UCSD-AML1 (cell line): ENCODE measurements at regions not wholly inside any gene's neighbourhood (a gene's known extent, or its start where the extent isn't known, plus 50 kb on each side); places are given as distances from the start of the nearest gene placed in this dataset.
A peak's percentile ranks its signal among the peaks of the same experiment; 100 is the strongest.

Source experiments
- DNase-seq: peaks from one replicate; lab custom pipeline; 2025; ENCODE audit not compliant: unreplicated experiment; lab: John Stamatoyannopoulos, UW

- no peak for DNase-seq
Measured at GRCh38 chr18:46343456-46343855, 239.3 kb downstream of the HAUS1 start.

- peak; percentile 84 for DNase-seq
Measured at GRCh38 chr18:46343931-46344372, 239.8 kb downstream of the HAUS1 start.

GRCh38 chr18:46344416-46345180, 240.4 kb downstream of the HAUS1 start:
- DNase-seq = no peak

- DNase-seq = no peak
Measured at GRCh38 chr18:46345181-46345465, 240.9 kb downstream of the HAUS1 start.

GRCh38 chr18:46346213-46346612, 242.0 kb downstream of the HAUS1 start:
- no peak for DNase-seq

GRCh38 chr18:46346896-46347630, 242.9 kb downstream of the HAUS1 start:
- DNase-seq = no peak

GRCh38 chr18:46350598-46351159, 246.5 kb downstream of the HAUS1 start:
- no peak for DNase-seq

GRCh38 chr18:46352520-46353250, 248.5 kb downstream of the HAUS1 start:
- DNase-seq = no peak

- no peak for DNase-seq
Measured at GRCh38 chr18:46353460-46353859, 249.3 kb downstream of the HAUS1 start.

GRCh38 chr18:46356278-46357033, 252.3 kb downstream of the HAUS1 start:
- DNase-seq = peak; percentile 62

- DNase-seq = no peak
Measured at GRCh38 chr18:46360102-46360699, 256.0 kb downstream of the HAUS1 start.

- DNase-seq = no peak
Measured at GRCh38 chr18:46360866-46361265, 256.7 kb downstream of the HAUS1 start.

GRCh38 chr18:46362533-46362932, 258.3 kb downstream of the HAUS1 start:
- DNase-seq = no peak

GRCh38 chr18:46364048-46364447, 259.9 kb downstream of the HAUS1 start:
- DNase-seq = no peak

- no peak for DNase-seq
Measured at GRCh38 chr18:46366201-46366600, 262.0 kb downstream of the HAUS1 start.

- no peak for DNase-seq
Measured at GRCh38 chr18:46366751-46367376, 262.7 kb downstream of the HAUS1 start.

GRCh38 chr18:46369323-46369722, 265.1 kb downstream of the HAUS1 start:
- no peak for DNase-seq

- no peak for DNase-seq
Measured at GRCh38 chr18:46370898-46371297, 266.7 kb downstream of the HAUS1 start.

- DNase-seq = peak; percentile 48
Measured at GRCh38 chr18:46372670-46373069, 268.5 kb downstream of the HAUS1 start.

GRCh38 chr18:46373131-46373530, 268.9 kb downstream of the HAUS1 start:
- DNase-seq = no peak
